Adrenal gland (tissue), 9 donors: ENCODE measurements at regions not wholly inside any gene's neighbourhood (a gene's known extent, or its start where the extent isn't known, plus 50 kb on each side); places are given as distances from the start of the nearest gene placed in this dataset.

Experiments used
- DNase-seq, 7 donors: peaks; one replicate each; pipeline ENCODE4 v3.0.0-alpha.2; 2019 to 2020
- H3K27ac ChIP-seq, 5 donors: fragments of 200-600 bp; sonication (generic) in 4 of 5; 1 replicate in 3 of 5; 2 replicates in 2 of 5; pipeline versions ENCODE4 v1.5.1 to v1.8.0; 2016 to 2020; ENCODE audit warnings: mild to moderate bottlenecking in 1 of 5
- H3K27me3 ChIP-seq: fragments of 200-600 bp; 2 replicates; pipeline ENCODE4 v1.8.0; 2021
- H3K36me3 ChIP-seq, 2 donors: fragments of 200-600 bp; replicated peaks in 1 of 2; 1 replicate in 1 of 2; 2 replicates in 1 of 2; pipeline versions ENCODE4 v1.5.1 to v1.8.0; 2018 to 2022
- H3K4me1 ChIP-seq, 2 donors: fragments of 200-600 bp; replicated peaks in 1 of 2; 1 replicate in 1 of 2; 2 replicates in 1 of 2; pipeline versions ENCODE4 v1.5.1 to v1.8.0; 2018 to 2021
- H3K4me3 ChIP-seq, 4 donors: fragments of 200-600 bp; sonication (generic) in 3 of 4; one replicate each; pipeline ENCODE4 v1.5.1; 2016 to 2018
- H3K9me3 ChIP-seq, 3 donors: fragments of 200-600 bp; sonication (generic) in 1 of 3; replicated peaks in 1 of 3; 1 replicate in 2 of 3; 2 replicates in 1 of 3; pipeline versions ENCODE4 v1.5.1 to v1.8.0; 2016 to 2021
- POLR2A ChIP-seq, 2 donors: fragments of 450-650 bp; IDR thresholded peaks; one replicate each; pipeline ENCODE4 v1.6.1; 2017; ENCODE audit warnings: antibody characterized with exemption in 2 of 2, mild to moderate bottlenecking in 2 of 2, moderate library complexity in 1 of 2
- WGBS, 4 donors: extraction: QIAGEN DNeasy Blood & Tissue Kit in 2 of 4; methylation state at CpG; one replicate each; pipeline versions ENCODE4 v1.1.5 to v1.1.7; 2013 to 2017; 5-methylcytosine and 5-hydroxymethylcytosine counted together
- intact Hi-C, 2 donors: fragments of 100-400 bp; cut with DNase I; formaldehyde crosslinking; loops; one replicate each; pipeline versions ENCODE4 v1.14.1 to v1.15.0; 2022 to 2023
- TF ChIP-seq, protein P1 (sequence below), 6 experiments: fragments of 450-650 bp in 4 of 6; fragments of 200-600 bp in 2 of 6; sonication (generic) in 1 of 6; IDR thresholded peaks; 1 replicate in 5 of 6; 2 replicates in 1 of 6; pipeline versions ENCODE4 v1.5.1 to v1.8.0; 2016 to 2021; ENCODE audit warnings: antibody characterized with exemption in 6 of 6, mild to moderate bottlenecking in 2 of 6, moderate library complexity in 1 of 6
- donor health status: healthy with polysubstance abuse.
- donor health status: Bipolar disorder and iron deficiency.
- donor health status: DM: yes; HTN: yes; CAD: no.
- donor health status: DM: no; HTN: no; CAD: no.
- donor health status: DM: no; HTN: no; CAD: no.

DNA sequence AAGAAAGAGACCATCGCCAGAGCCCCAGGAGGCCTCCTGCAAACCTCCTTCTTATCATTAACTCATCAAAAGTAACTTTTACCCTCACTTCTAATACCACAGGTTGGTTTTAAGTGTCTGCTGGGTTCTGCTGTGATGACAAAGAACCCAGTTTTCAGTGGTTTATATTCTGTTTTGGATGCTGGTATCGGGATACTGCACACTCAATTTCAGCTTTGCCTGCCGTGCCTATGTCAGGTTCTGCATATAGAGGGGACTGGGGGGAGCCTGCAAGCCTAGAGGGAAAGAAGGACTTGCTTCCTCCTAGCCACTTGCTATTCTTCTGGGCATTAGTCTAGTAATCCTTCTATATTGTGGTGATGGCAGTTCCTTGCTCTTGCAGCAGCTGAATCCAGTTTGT is 242.4 kb downstream of the KCNRG start:
- Histone ChIP-seq H3K27me3 (no peaks in the 10 kb centered on the region), H3K27ac (no peak overlapping the region), H3K4me1 (no peaks in the 10 kb centered on the region), H3K36me3 (no peaks in the 10 kb centered on the region), H3K4me3 (no peak overlapping the region), H3K9me3 (no peaks in the 10 kb centered on the region)
- no peak for TF ChIP-seq POLR2A (IDR thresholded peaks at IDR 0.05)
- TF ChIP-seq, protein P1, sequence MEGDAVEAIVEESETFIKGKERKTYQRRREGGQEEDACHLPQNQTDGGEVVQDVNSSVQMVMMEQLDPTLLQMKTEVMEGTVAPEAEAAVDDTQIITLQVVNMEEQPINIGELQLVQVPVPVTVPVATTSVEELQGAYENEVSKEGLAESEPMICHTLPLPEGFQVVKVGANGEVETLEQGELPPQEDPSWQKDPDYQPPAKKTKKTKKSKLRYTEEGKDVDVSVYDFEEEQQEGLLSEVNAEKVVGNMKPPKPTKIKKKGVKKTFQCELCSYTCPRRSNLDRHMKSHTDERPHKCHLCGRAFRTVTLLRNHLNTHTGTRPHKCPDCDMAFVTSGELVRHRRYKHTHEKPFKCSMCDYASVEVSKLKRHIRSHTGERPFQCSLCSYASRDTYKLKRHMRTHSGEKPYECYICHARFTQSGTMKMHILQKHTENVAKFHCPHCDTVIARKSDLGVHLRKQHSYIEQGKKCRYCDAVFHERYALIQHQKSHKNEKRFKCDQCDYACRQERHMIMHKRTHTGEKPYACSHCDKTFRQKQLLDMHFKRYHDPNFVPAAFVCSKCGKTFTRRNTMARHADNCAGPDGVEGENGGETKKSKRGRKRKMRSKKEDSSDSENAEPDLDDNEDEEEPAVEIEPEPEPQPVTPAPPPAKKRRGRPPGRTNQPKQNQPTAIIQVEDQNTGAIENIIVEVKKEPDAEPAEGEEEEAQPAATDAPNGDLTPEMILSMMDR (IDR thresholded peaks at IDR 0.05) = no peak
- no peak for DNase-seq
- intact Hi-C loops = no loop called here
- 67 to 90% (median 85%) methylated on average over 3 of the region's 3 CpGs for WGBS, 4 donors

DNA sequence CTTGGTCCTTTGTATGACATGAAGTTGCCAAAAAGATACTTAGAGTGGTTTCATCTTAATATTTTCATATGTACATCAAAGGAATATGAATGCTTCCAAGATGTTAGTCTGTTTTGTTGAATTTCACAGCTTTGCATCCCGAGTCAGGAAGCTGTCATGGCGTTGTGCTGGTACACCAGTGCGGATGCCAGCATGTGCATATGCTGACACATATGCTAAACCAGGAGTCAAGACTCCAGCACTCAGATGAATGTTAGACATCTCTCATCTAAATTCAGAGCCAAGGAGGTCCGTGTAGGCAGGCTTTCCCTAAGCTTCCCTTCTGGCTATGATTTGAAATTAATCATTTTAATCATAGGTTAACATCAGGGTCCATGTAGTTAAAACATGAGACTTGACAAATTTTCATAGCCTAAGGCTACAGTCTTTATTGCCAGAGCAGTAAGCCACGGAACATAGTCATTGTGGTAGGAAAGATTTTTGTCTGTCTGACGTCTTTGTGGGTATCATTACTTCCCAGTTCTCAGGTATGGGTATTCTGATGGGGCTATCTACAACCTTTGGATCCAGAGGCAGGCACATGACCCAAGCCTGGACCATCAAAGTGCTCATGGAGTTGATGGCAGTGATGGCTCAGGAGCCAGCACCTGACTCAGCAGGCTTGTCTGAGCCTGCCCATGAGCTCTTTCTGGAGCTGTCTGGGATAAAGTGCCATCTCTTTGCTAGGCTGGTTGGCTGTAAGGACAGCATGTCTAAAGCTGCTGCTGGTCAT is 246.1 kb downstream of the KCNRG start:
- intact Hi-C loops = no loop called here
- WGBS, 4 donors = 75 to 82% (median 80%) methylated on average over 6 of the region's 6 CpGs
- Histone ChIP-seq H3K9me3 (no peaks in the 10 kb centered on the region), H3K27ac (no peak overlapping the region), H3K4me1 (no peaks in the 10 kb centered on the region), H3K27me3 (no peaks in the 10 kb centered on the region), H3K36me3 (no peaks in the 10 kb centered on the region), H3K4me3 (no peak overlapping the region)
- DNase-seq = no peak
- TF ChIP-seq, protein P1 (IDR thresholded peaks at IDR 0.05) = no peak
- TF ChIP-seq POLR2A (IDR thresholded peaks at IDR 0.05) = no peak

DNA sequence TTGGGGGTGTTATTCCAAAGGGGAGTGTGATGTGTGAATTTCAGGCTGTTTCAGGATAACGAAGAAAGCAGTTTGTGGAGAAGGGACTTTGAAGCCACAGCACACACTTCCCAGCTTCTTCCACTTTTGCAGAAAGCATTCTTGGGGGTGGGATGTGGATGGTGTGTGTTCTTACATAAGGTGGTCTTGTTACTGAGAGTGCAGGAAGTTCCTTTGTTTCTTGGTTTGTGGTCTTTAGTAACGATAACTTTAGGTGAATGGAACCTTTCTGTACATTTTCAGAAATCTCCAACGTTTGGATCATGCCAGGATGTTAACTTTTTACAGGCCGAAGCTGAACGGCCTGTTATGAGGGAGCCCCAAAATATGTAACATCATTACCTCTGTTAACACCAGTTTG is 251.8 kb downstream of the KCNRG start:
- intact Hi-C loops = no loop called here
- Histone ChIP-seq H3K36me3 (no peaks in the 10 kb centered on the region), H3K4me3 (no peak overlapping the region), H3K27me3 (no peaks in the 10 kb centered on the region), H3K4me1 (no peaks in the 10 kb centered on the region), H3K27ac (no peak overlapping the region), H3K9me3 (no peaks in the 10 kb centered on the region)
- DNase-seq = no peak
- 72 to 91% (median 81%) methylated on average over 5 of the region's 5 CpGs for WGBS, 4 donors
- no peak for TF ChIP-seq POLR2A (IDR thresholded peaks at IDR 0.05)
- TF ChIP-seq, protein P1 (IDR thresholded peaks at IDR 0.05) = no peak

DNA sequence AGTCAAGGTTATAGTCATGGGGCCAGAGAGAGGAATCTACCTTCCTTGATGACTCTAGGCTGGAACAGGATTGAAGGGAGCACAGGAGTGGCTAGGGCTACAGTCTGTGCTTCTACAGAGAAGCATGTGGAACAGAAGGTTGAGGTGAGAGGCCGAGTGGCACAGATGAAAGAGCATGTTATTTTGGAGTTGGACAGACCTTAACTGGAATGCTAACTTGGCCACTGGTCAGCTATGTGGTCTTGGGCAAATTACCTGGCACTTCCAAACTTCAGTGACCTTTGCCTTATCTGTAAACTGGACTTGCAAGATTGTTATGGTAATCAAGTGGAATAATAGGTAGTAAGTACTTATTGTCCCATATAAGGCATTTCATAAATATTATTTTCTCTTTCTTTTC is 252.7 kb downstream of the KCNRG start:
- DNase-seq = peak in 2 of 7 donors; percentile 3 to 17
- H3K4me3 ChIP-seq = no peak overlapping the region
- no peaks in the 10 kb centered on the region for H3K9me3 ChIP-seq
- H3K4me1 ChIP-seq = no peaks in the 10 kb centered on the region
- no peak for TF ChIP-seq POLR2A (IDR thresholded peaks at IDR 0.05)
- intact Hi-C loops = no loop called here
- H3K27me3 ChIP-seq = no peaks in the 10 kb centered on the region
- no peaks in the 10 kb centered on the region for H3K36me3 ChIP-seq
- H3K27ac ChIP-seq = no peak overlapping the region
- 50 to 67% (median 59%) methylated on average over 1 of the region's 1 CpG for WGBS, 4 donors

DNA sequence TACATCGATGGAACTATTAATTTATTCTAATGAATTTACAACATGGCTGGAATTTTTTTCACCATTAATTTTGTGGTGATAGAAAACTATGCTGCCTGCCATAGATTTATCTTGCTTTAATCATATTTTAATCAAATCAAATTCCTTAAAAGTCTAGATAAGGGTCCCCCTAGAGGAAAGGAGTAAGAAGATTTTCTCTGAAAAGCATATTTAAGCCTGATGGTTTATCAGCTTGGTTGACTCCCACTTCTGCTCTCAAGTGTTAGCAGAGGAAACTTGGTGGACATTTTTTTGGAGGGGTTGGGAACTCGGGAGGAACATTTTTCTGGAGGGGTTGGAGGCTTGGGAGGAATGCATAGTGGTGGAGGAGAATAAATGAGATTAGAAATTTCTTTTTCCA is 253.3 kb downstream of the KCNRG start:
- no peak overlapping the region for H3K27ac ChIP-seq
- intact Hi-C loops = no loop called here
- H3K4me3 ChIP-seq = no peak overlapping the region
- 45 to 55% (median 53%) methylated on average over 2 of the region's 2 CpGs for WGBS, 4 donors
- H3K27me3 ChIP-seq = no peaks in the 10 kb centered on the region
- no peak for DNase-seq
- no peaks in the 10 kb centered on the region for H3K9me3 ChIP-seq
- no peaks in the 10 kb centered on the region for H3K4me1 ChIP-seq
- TF ChIP-seq, protein P1 (IDR thresholded peaks at IDR 0.05) = peak in 4 of 6 experiments; percentile 19 to 27 (median 19)
- TF ChIP-seq POLR2A (IDR thresholded peaks at IDR 0.05) = no peak
- H3K36me3 ChIP-seq = no peaks in the 10 kb centered on the region
